ENCODE measurements at regions not wholly inside any gene's neighbourhood (a gene's known extent, or its start where the extent isn't known, plus 50 kb on each side); places are given as distances from the start of the nearest gene placed in this dataset.

DNA sequence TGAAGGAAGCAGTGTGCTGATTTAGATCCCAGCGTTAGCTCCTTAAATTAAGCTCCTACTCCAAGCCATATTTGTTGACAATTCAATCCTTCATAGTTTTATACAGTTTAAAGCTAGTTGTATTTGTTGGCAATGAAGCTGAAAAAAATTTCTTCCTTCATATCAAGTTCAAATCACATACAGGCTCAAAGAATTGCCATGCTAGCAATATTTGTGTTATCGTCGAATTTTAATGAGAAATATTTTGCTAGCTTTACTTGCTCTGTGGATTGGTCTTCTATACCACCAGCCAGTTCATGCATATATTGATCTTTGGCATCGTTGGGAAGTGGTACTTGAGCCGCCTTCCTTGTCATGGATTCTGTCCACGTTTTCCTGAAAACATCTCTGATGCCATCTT is 204.6 kb upstream of the HDAC4 start:
- TF ChIP-seq, protein P1, sequence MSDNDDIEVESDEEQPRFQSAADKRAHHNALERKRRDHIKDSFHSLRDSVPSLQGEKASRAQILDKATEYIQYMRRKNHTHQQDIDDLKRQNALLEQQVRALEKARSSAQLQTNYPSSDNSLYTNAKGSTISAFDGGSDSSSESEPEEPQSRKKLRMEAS (IDR thresholded peaks at IDR 0.05) = no peak
- TF ChIP-seq JUND (IDR thresholded peaks at IDR 0.05) (no peak), RAD21 (IDR thresholded peaks at IDR 0.05) (no peak), RXRA (IDR thresholded peaks at IDR 0.05) (no peak), YY1 (IDR thresholded peaks at IDR 0.05) (no peak), TAF1 (conservative IDR thresholded peaks at IDR 0.05) (no peak), FOXA2 (IDR thresholded peaks at IDR 0.05) (no peak)
- TF ChIP-seq, protein P2, sequence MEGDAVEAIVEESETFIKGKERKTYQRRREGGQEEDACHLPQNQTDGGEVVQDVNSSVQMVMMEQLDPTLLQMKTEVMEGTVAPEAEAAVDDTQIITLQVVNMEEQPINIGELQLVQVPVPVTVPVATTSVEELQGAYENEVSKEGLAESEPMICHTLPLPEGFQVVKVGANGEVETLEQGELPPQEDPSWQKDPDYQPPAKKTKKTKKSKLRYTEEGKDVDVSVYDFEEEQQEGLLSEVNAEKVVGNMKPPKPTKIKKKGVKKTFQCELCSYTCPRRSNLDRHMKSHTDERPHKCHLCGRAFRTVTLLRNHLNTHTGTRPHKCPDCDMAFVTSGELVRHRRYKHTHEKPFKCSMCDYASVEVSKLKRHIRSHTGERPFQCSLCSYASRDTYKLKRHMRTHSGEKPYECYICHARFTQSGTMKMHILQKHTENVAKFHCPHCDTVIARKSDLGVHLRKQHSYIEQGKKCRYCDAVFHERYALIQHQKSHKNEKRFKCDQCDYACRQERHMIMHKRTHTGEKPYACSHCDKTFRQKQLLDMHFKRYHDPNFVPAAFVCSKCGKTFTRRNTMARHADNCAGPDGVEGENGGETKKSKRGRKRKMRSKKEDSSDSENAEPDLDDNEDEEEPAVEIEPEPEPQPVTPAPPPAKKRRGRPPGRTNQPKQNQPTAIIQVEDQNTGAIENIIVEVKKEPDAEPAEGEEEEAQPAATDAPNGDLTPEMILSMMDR (IDR thresholded peaks at IDR 0.05; ENCODE audit: low read depth, low read length, missing input control) = no peak
- TF ChIP-seq, protein P3, sequence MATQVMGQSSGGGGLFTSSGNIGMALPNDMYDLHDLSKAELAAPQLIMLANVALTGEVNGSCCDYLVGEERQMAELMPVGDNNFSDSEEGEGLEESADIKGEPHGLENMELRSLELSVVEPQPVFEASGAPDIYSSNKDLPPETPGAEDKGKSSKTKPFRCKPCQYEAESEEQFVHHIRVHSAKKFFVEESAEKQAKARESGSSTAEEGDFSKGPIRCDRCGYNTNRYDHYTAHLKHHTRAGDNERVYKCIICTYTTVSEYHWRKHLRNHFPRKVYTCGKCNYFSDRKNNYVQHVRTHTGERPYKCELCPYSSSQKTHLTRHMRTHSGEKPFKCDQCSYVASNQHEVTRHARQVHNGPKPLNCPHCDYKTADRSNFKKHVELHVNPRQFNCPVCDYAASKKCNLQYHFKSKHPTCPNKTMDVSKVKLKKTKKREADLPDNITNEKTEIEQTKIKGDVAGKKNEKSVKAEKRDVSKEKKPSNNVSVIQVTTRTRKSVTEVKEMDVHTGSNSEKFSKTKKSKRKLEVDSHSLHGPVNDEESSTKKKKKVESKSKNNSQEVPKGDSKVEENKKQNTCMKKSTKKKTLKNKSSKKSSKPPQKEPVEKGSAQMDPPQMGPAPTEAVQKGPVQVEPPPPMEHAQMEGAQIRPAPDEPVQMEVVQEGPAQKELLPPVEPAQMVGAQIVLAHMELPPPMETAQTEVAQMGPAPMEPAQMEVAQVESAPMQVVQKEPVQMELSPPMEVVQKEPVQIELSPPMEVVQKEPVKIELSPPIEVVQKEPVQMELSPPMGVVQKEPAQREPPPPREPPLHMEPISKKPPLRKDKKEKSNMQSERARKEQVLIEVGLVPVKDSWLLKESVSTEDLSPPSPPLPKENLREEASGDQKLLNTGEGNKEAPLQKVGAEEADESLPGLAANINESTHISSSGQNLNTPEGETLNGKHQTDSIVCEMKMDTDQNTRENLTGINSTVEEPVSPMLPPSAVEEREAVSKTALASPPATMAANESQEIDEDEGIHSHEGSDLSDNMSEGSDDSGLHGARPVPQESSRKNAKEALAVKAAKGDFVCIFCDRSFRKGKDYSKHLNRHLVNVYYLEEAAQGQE (IDR thresholded peaks at IDR 0.05) = no peak
- TF ChIP-seq, protein P4, sequence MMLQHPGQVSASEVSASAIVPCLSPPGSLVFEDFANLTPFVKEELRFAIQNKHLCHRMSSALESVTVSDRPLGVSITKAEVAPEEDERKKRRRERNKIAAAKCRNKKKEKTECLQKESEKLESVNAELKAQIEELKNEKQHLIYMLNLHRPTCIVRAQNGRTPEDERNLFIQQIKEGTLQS (IDR thresholded peaks at IDR 0.05) = no peak

Measured in liver (tissue), 3 donors.